Testis (tissue), 2 donors: ENCODE measurements at regions not wholly inside any gene's neighbourhood (a gene's known extent, or its start where the extent isn't known, plus 50 kb on each side); places are given as distances from the start of the nearest gene placed in this dataset.

Source experiments
- POLR2A ChIP-seq: fragments of 450-650 bp; IDR thresholded peaks from one replicate; pipeline ENCODE4 v1.6.1; 2017; ENCODE audit warnings: antibody characterized with exemption, mild to moderate bottlenecking, moderate library complexity
- TF ChIP-seq, protein P1 (sequence below), 3 experiments: fragments of 450-650 bp in 2 of 3; fragments of 200-600 bp in 1 of 3; sonication (generic) in 1 of 3; IDR thresholded peaks; one replicate each; pipeline ENCODE4 v1.5.1; 2016 to 2019; ENCODE audit warnings: antibody characterized with exemption in 3 of 3, mild to moderate bottlenecking in 2 of 3, moderate library complexity in 1 of 3

GRCh38 chr22:49500942-49501395 is 326.7 kb downstream of the BRD1 start:
- TF ChIP-seq POLR2A: no peak
- TF ChIP-seq, protein P1, sequence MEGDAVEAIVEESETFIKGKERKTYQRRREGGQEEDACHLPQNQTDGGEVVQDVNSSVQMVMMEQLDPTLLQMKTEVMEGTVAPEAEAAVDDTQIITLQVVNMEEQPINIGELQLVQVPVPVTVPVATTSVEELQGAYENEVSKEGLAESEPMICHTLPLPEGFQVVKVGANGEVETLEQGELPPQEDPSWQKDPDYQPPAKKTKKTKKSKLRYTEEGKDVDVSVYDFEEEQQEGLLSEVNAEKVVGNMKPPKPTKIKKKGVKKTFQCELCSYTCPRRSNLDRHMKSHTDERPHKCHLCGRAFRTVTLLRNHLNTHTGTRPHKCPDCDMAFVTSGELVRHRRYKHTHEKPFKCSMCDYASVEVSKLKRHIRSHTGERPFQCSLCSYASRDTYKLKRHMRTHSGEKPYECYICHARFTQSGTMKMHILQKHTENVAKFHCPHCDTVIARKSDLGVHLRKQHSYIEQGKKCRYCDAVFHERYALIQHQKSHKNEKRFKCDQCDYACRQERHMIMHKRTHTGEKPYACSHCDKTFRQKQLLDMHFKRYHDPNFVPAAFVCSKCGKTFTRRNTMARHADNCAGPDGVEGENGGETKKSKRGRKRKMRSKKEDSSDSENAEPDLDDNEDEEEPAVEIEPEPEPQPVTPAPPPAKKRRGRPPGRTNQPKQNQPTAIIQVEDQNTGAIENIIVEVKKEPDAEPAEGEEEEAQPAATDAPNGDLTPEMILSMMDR (IDR thresholded peaks at IDR 0.05): no peak
